ENCODE measurements at regions not wholly inside any gene's neighbourhood (a gene's known extent, or its start where the extent isn't known, plus 50 kb on each side); places are given as distances from the start of the nearest gene placed in this dataset.

GRCh38 chr5:125041798-125042197 is 295.4 kb upstream of the ZNF608 start:
- Mint-ChIP-seq H3K4me1 (ENCODE audit: low read depth) (no peaks in the 10 kb centered on the region), H3K36me3 (ENCODE audit: insufficient read depth in 2 of 2) (no peaks in the 10 kb centered on the region), H3K27ac (no peak overlapping the region), H3K27me3 (ENCODE audit: low read depth) (no peaks in the 10 kb centered on the region), H3K4me3 (no peak overlapping the region), H3K9me3 (peaks cover 4 to 9% of the 10 kb centered on the region in 2 donors)
- DNase-seq: no peak
- ATAC-seq (replicated peaks in 1 of 2): no peak

GRCh38 chr5:125042261-125042890 is 295.9 kb upstream of the ZNF608 start:
- no peaks in the 10 kb centered on the region for H3K36me3 Mint-ChIP-seq (ENCODE audit: insufficient read depth in 2 of 2)
- no peaks in the 10 kb centered on the region for H3K4me1 Mint-ChIP-seq (ENCODE audit: low read depth)

GRCh38 chr5:125043781-125044391 is 297.4 kb upstream of the ZNF608 start:
- no peaks in the 10 kb centered on the region for H3K27me3 Mint-ChIP-seq (ENCODE audit: low read depth)
- peaks cover 2 to 8% of the 10 kb centered on the region in 2 donors for H3K9me3 Mint-ChIP-seq
- no peaks in the 10 kb centered on the region for H3K4me1 Mint-ChIP-seq (ENCODE audit: low read depth)
- DNase-seq (no peak), ATAC-seq (replicated peaks in 1 of 2) (no peak)
- no peaks in the 10 kb centered on the region for H3K36me3 Mint-ChIP-seq (ENCODE audit: insufficient read depth in 2 of 2)
- no peak overlapping the region for H3K27ac Mint-ChIP-seq
- H3K4me3 Mint-ChIP-seq: no peak overlapping the region

More at GRCh38 chr5:125042261-125042890, 295.9 kb upstream of the ZNF608 start:
- DNase-seq: no peak
- no peaks in the 10 kb centered on the region for H3K27me3 Mint-ChIP-seq (ENCODE audit: low read depth)
- no peak for ATAC-seq (replicated peaks in 1 of 2)
- peaks cover 4 to 9% of the 10 kb centered on the region in 2 donors for H3K9me3 Mint-ChIP-seq
- no peak overlapping the region for H3K27ac Mint-ChIP-seq
- no peak overlapping the region for H3K4me3 Mint-ChIP-seq

- Mint-ChIP-seq H3K4me1 (ENCODE audit: low read depth) (no peaks in the 10 kb centered on the region), H3K27me3 (ENCODE audit: low read depth) (no peaks in the 10 kb centered on the region), H3K9me3 (peaks cover 2 to 3% of the 10 kb centered on the region in 2 donors), H3K4me3 (no peak overlapping the region), H3K27ac (no peak overlapping the region), H3K36me3 (ENCODE audit: insufficient read depth in 2 of 2) (no peaks in the 10 kb centered on the region)
- no peak for ATAC-seq (replicated peaks in 1 of 2)
- DNase-seq: no peak
Measured at GRCh38 chr5:125044491-125045282, 298.2 kb upstream of the ZNF608 start.

GRCh38 chr5:125045646-125046045 is 299.2 kb upstream of the ZNF608 start:
- Mint-ChIP-seq H3K4me3 (no peak overlapping the region), H3K27me3 (ENCODE audit: low read depth) (no peaks in the 10 kb centered on the region), H3K36me3 (ENCODE audit: insufficient read depth in 2 of 2) (no peaks in the 10 kb centered on the region), H3K4me1 (ENCODE audit: low read depth) (no peaks in the 10 kb centered on the region), H3K9me3 (peaks cover 2 to 3% of the 10 kb centered on the region in 2 donors), H3K27ac (no peak overlapping the region)
- DNase-seq (no peak), ATAC-seq (replicated peaks in 1 of 2) (no peak)

GRCh38 chr5:125046838-125047237 is 300.4 kb upstream of the ZNF608 start:
- H3K27me3 Mint-ChIP-seq (ENCODE audit: low read depth): no peaks in the 10 kb centered on the region
- ATAC-seq (replicated peaks in 1 of 2) (no peak), DNase-seq (no peak)
- H3K36me3 Mint-ChIP-seq (ENCODE audit: insufficient read depth in 2 of 2): no peaks in the 10 kb centered on the region
- H3K4me3 Mint-ChIP-seq: no peak overlapping the region
- no peaks in the 10 kb centered on the region for H3K4me1 Mint-ChIP-seq (ENCODE audit: low read depth)
- peaks cover 2 to 3% of the 10 kb centered on the region in 2 donors for H3K9me3 Mint-ChIP-seq
- no peak overlapping the region for H3K27ac Mint-ChIP-seq

- DNase-seq: no peak
- Mint-ChIP-seq H3K36me3 (ENCODE audit: insufficient read depth in 2 of 2) (no peaks in the 10 kb centered on the region), H3K4me3 (no peak overlapping the region), H3K9me3 (peaks cover 2 to 3% of the 10 kb centered on the region in 2 donors), H3K27ac (no peak overlapping the region), H3K27me3 (ENCODE audit: low read depth) (no peaks in the 10 kb centered on the region), H3K4me1 (ENCODE audit: low read depth) (no peaks in the 10 kb centered on the region)
- no peak for ATAC-seq (replicated peaks in 1 of 2)
Measured at GRCh38 chr5:125047871-125048270, 301.4 kb upstream of the ZNF608 start.

- peaks cover 0 to 4% of the 10 kb centered on the region in 2 donors for H3K9me3 Mint-ChIP-seq
- ATAC-seq (replicated peaks in 1 of 2): no peak
- no peak overlapping the region for H3K4me3 Mint-ChIP-seq
- no peak for DNase-seq
- no peak overlapping the region for H3K27ac Mint-ChIP-seq
- no peaks in the 10 kb centered on the region for H3K4me1 Mint-ChIP-seq (ENCODE audit: low read depth)
- H3K36me3 Mint-ChIP-seq (ENCODE audit: insufficient read depth in 2 of 2): no peaks in the 10 kb centered on the region
- H3K27me3 Mint-ChIP-seq (ENCODE audit: low read depth): no peaks in the 10 kb centered on the region
Measured at GRCh38 chr5:125049721-125050702, 303.6 kb upstream of the ZNF608 start.

GRCh38 chr5:125050926-125051325 is 304.5 kb upstream of the ZNF608 start:
- Mint-ChIP-seq H3K27ac (no peak overlapping the region), H3K4me3 (no peak overlapping the region), H3K36me3 (ENCODE audit: insufficient read depth in 2 of 2) (no peaks in the 10 kb centered on the region), H3K4me1 (ENCODE audit: low read depth) (no peaks in the 10 kb centered on the region), H3K27me3 (ENCODE audit: low read depth) (no peaks in the 10 kb centered on the region), H3K9me3 (peaks cover 0 to 4% of the 10 kb centered on the region in 2 donors)
- ATAC-seq (replicated peaks in 1 of 2): no peak
- no peak for DNase-seq

- no peak overlapping the region for H3K4me3 Mint-ChIP-seq
- DNase-seq: no peak
Measured at GRCh38 chr5:125052584-125052983, 306.1 kb upstream of the ZNF608 start.

GRCh38 chr5:125053179-125053578 is 306.7 kb upstream of the ZNF608 start:
- Mint-ChIP-seq H3K27ac (no peak overlapping the region), H3K4me3 (no peak overlapping the region), H3K36me3 (ENCODE audit: insufficient read depth in 2 of 2) (no peaks in the 10 kb centered on the region), H3K9me3 (peaks cover 0 to 2% of the 10 kb centered on the region in 2 donors), H3K27me3 (ENCODE audit: low read depth) (no peaks in the 10 kb centered on the region), H3K4me1 (ENCODE audit: low read depth) (no peaks in the 10 kb centered on the region)
- ATAC-seq (replicated peaks in 1 of 2) (no peak), DNase-seq (no peak)

More at GRCh38 chr5:125052584-125052983, 306.1 kb upstream of the ZNF608 start:
- Mint-ChIP-seq H3K4me1 (ENCODE audit: low read depth) (no peaks in the 10 kb centered on the region), H3K27me3 (ENCODE audit: low read depth) (no peaks in the 10 kb centered on the region), H3K27ac (no peak overlapping the region), H3K9me3 (peaks cover 0 to 2% of the 10 kb centered on the region in 2 donors), H3K36me3 (ENCODE audit: insufficient read depth in 2 of 2) (no peaks in the 10 kb centered on the region)
- ATAC-seq (replicated peaks in 1 of 2): no peak

- Mint-ChIP-seq H3K9me3 (peaks cover 0 to 2% of the 10 kb centered on the region in 2 donors), H3K4me3 (no peak overlapping the region), H3K4me1 (ENCODE audit: low read depth) (no peaks in the 10 kb centered on the region), H3K27me3 (ENCODE audit: low read depth) (no peaks in the 10 kb centered on the region), H3K27ac (no peak overlapping the region), H3K36me3 (ENCODE audit: insufficient read depth in 2 of 2) (no peaks in the 10 kb centered on the region)
- DNase-seq (no peak), ATAC-seq (replicated peaks in 1 of 2) (no peak)
Measured at GRCh38 chr5:125054146-125054545, 307.7 kb upstream of the ZNF608 start.
